ENCODE measurements at regions not wholly inside any gene's neighbourhood (a gene's known extent, or its start where the extent isn't known, plus 50 kb on each side); places are given as distances from the start of the nearest gene placed in this dataset.

- no peak overlapping the region for H3K27ac ChIP-seq (ENCODE audit: control insufficient read depth, insufficient read depth)
- ChIA-PET CTCF (no interaction called here), SMC1A (ENCODE audit: uncharacterized antibody, unreplicated experiment) (interaction anchor here (0.6 kb wide), 1 partner anchor 832 kb away, joined by 3 read pairs; no protein-coding TSS in a partner anchor), POLR2A (no interaction called here), RAD21 (ENCODE audit: unreplicated experiment) (interaction anchor here (0.7 kb wide), 1 partner anchor 879 kb away, joined by 3 read pairs; no protein-coding TSS in a partner anchor)
- no peak overlapping the region for H2AFZ ChIP-seq (ENCODE audit: control insufficient read depth, low read depth, low read length)
- H3K4me1 ChIP-seq (ENCODE audit: control insufficient read depth, insufficient read depth, low read length), result no peaks in the 10 kb centered on the region
- no TSS peak for BruUV-seq (replicated peaks)
- H3K79me2 ChIP-seq (ENCODE audit: control insufficient read depth, insufficient read depth, low read length), result no peaks in the 10 kb centered on the region
- H3K9ac ChIP-seq (ENCODE audit: control insufficient read depth, insufficient read depth, low read length), result no peak overlapping the region
- TF ChIP-seq ZNF384 (IDR thresholded peaks at IDR 0.05; ENCODE audit: borderline replicate concordance, low read depth, low read length), result no peak
- no peak for TF ChIP-seq BRCA1 (IDR thresholded peaks at IDR 0.05; ENCODE audit: low read depth, low read length)
- TF ChIP-seq SMAD1 (IDR thresholded peaks at IDR 0.05; ENCODE audit: low read depth, partially characterized antibody), result no peak
- no peak for TF ChIP-seq EP300 (IDR thresholded peaks at IDR 0.05; ENCODE audit: borderline replicate concordance in 1 of 2, control insufficient read depth in 1 of 2, low read depth in 2 of 2, low read length in 2 of 2)
- TF ChIP-seq POLR2AphosphoS2 (IDR thresholded peaks at IDR 0.05; ENCODE audit: low read depth, low read length), result no peak
- TF ChIP-seq IRF4 (IDR thresholded peaks at IDR 0.05; ENCODE audit: low read depth, low read length), result no peak
- no peak for TF ChIP-seq ZBTB40 (IDR thresholded peaks at IDR 0.05; ENCODE audit: borderline replicate concordance)
- no peak for TF ChIP-seq CBX3 (IDR thresholded peaks at IDR 0.05; ENCODE audit: borderline replicate concordance, low read depth)
- no peak for TF ChIP-seq ETV6 (conservative IDR thresholded peaks at IDR 0.05 in 1 of 2, IDR thresholded peaks at IDR 0.05 in 1 of 2; ENCODE audit: borderline replicate concordance in 1 of 2, low read depth in 1 of 2)
- TF ChIP-seq ELK1 (IDR thresholded peaks at IDR 0.05; ENCODE audit: low read depth, low read length), result no peak
- in situ Hi-C loops (cut with MboI) (no loop called here), intact Hi-C loops (cut with micrococcal nuclease; ENCODE audit: unreplicated experiment) (no loop called here)
- H3K27me3 ChIP-seq (replicated peaks in 1 of 2; ENCODE audit: control insufficient read depth in 2 of 2, insufficient read depth in 2 of 2, low read length in 1 of 2), result no peaks in the 10 kb centered on the region; a peak in 1 of 4 replicates
- no peaks in the 10 kb centered on the region for H4K20me1 ChIP-seq (ENCODE audit: control insufficient read depth, insufficient read depth)
- no peaks in the 10 kb centered on the region for H3K9me3 ChIP-seq (replicated peaks; ENCODE audit: control insufficient read depth, insufficient read depth, low read length)
- H3K36me3 ChIP-seq (ENCODE audit: control insufficient read depth in 2 of 2, insufficient read depth in 2 of 2, low read length in 1 of 2), result no peaks in the 10 kb centered on the region
- ATAC-seq, result no peak
- no peak overlapping the region for H3K4me2 ChIP-seq (ENCODE audit: control insufficient read depth, insufficient read depth)
- H3K4me3 ChIP-seq, result no peak overlapping the region
- no peak for FAIRE-seq
- no peak for DNase-seq (ENCODE audit: low read depth, low spot score)
These were observed 228.6 kb downstream of the TTLL7 start for GRCh38 chr1:83770319-83770661.
